IMR-90 (cell line): ENCODE measurements at regions not wholly inside any gene's neighbourhood (a gene's known extent, or its start where the extent isn't known, plus 50 kb on each side); places are given as distances from the start of the nearest gene placed in this dataset.

Experiments used
- ATAC-seq: fragments of 200-7000 bp; cut with Tn5 transposase; 2 replicates; pipeline ENCODE4 v1.9.1; 2020; ENCODE audit warnings: low read depth, mild to moderate bottlenecking, moderate library complexity
- BruUV-seq: library from RNA; stranded (reverse); fragments of 400-500 nt; replicated peaks from 2 replicates; lab custom pipeline; 2021; lab: Mats Ljungman, UMichigan
- CTCF ChIA-PET: fragments of 300-600 bp; formaldehyde crosslinking; extraction: SDS; loops from one replicate; lab custom pipeline; 2021; ENCODE audit warnings: antibody characterized with exemption; lab: Yijun Ruan, JAX
- POLR2A ChIA-PET: fragments of 300-600 bp; sonication (Branson Sonifier 250); formaldehyde crosslinking; loops from one replicate; lab custom pipeline; 2022; ENCODE audit warnings: antibody characterized with exemption; ENCODE audit not compliant: unreplicated experiment; lab: Charles Lee
- DNase-seq: peaks from one replicate; pipeline ENCODE4 v3.0.0; 2013
- H2AFZ ChIP-seq: replicated peaks from 2 replicates; pipeline ENCODE3; 2013; ENCODE audit warnings: low read length, mild to moderate bottlenecking; ENCODE audit not compliant: poor library complexity
- H2AK5ac ChIP-seq: 2 replicates; pipeline ENCODE4 v1.6.1; 2013; ENCODE audit warnings: low read depth, low read length, inconsistent platforms
- H2AK9ac ChIP-seq: replicated peaks from 2 replicates; pipeline ENCODE3; 2013; ENCODE audit warnings: mild to moderate bottlenecking, low read depth, low read length, moderate library complexity; ENCODE audit not compliant: poor library complexity
- H2BK120ac ChIP-seq: 2 replicates; pipeline ENCODE4 v1.6.1; 2013; ENCODE audit warnings: low read depth, low read length, inconsistent platforms
- H2BK15ac ChIP-seq: 3 replicates; pipeline ENCODE4 v1.6.1; 2013; ENCODE audit warnings: low read depth, low read length, inconsistent platforms
- H2BK20ac ChIP-seq: 2 replicates; pipeline ENCODE4 v1.6.1; 2013; ENCODE audit warnings: low read depth, mild to moderate bottlenecking, inconsistent platforms, low read length, moderate library complexity
- H2BK5ac ChIP-seq: 2 replicates; pipeline ENCODE4 v1.6.1; 2013; ENCODE audit warnings: mild to moderate bottlenecking, low read depth, low read length, inconsistent platforms; ENCODE audit not compliant: poor library complexity, severe bottlenecking
- H3K14ac ChIP-seq: replicated peaks from 2 replicates; pipeline ENCODE4 v1.6.1; 2013; ENCODE audit warnings: low read depth, low read length, inconsistent platforms
- H3K18ac ChIP-seq: 2 replicates; pipeline ENCODE4 v1.6.1; 2013; ENCODE audit warnings: low read depth, low read length, control low read depth
- H3K23ac ChIP-seq: 2 replicates; pipeline ENCODE4 v1.6.1; 2013; ENCODE audit warnings: low read depth, low read length, inconsistent platforms
- H3K27ac ChIP-seq: 2 replicates; pipeline ENCODE4 v1.5.1; 2013; ENCODE audit warnings: mild to moderate bottlenecking, control low read depth, low read length; ENCODE audit not compliant: insufficient read depth
- H3K27me3 ChIP-seq: 2 replicates; pipeline ENCODE4 v1.6.1; 2013; ENCODE audit warnings: low read length; ENCODE audit not compliant: control insufficient read depth, insufficient read depth
- H3K36me3 ChIP-seq: 2 replicates; pipeline ENCODE4 v1.6.1; 2013; ENCODE audit warnings: low read length, mixed read lengths; ENCODE audit not compliant: control insufficient read depth, insufficient read depth
- H3K4ac ChIP-seq: 2 replicates; pipeline ENCODE4 v1.6.1; 2013; ENCODE audit warnings: low read depth, low read length, inconsistent platforms
- H3K4me1 ChIP-seq: 2 replicates; pipeline ENCODE4 v1.6.1; 2013; ENCODE audit warnings: low read length, mixed read lengths; ENCODE audit not compliant: control insufficient read depth, insufficient read depth
- H3K4me2 ChIP-seq: 2 replicates; pipeline ENCODE4 v1.6.1; 2013; ENCODE audit warnings: low read depth, mild to moderate bottlenecking, control low read depth, low read length, moderate library complexity
- H3K4me3 ChIP-seq: 2 replicates; pipeline ENCODE4 v1.5.1; 2013; ENCODE audit warnings: low read depth, mild to moderate bottlenecking, control low read depth, low read length, moderate library complexity; ENCODE audit not compliant: insufficient read depth
- H3K56ac ChIP-seq: 2 replicates; pipeline ENCODE4 v1.6.1; 2013; ENCODE audit warnings: low read length, inconsistent platforms; ENCODE audit not compliant: insufficient read depth; ENCODE audit errors: extremely low read depth
- H3K79me1 ChIP-seq, 2 experiments: 2 replicates each; pipeline ENCODE4 v1.6.1; 2013; ENCODE audit warnings: low read length in 2 of 2, inconsistent platforms in 1 of 2, low read depth in 1 of 2
- H3K9ac ChIP-seq: 2 replicates; pipeline ENCODE4 v1.6.1; 2013; ENCODE audit warnings: low read depth, low read length, control low read depth
- H3K9me1 ChIP-seq: 2 replicates; pipeline ENCODE4 v1.6.1; 2013; ENCODE audit warnings: low read length, inconsistent platforms; ENCODE audit not compliant: insufficient read depth
- H3K9me3 ChIP-seq: 2 replicates; pipeline ENCODE4 v1.6.1; 2013; ENCODE audit warnings: low read length; ENCODE audit not compliant: control insufficient read depth, insufficient read depth
- H4K20me1 ChIP-seq: 2 replicates; pipeline ENCODE4 v1.6.1; 2013; ENCODE audit warnings: low read length, inconsistent platforms; ENCODE audit not compliant: insufficient read depth
- H4K5ac ChIP-seq: 2 replicates; pipeline ENCODE4 v1.6.1; 2013; ENCODE audit warnings: mild to moderate bottlenecking, low read depth, low read length, control low read depth
- H4K8ac ChIP-seq, 2 experiments: 2 replicates each; pipeline ENCODE4 v1.6.1; 2013; ENCODE audit warnings: low read depth in 2 of 2, low read length in 2 of 2, control low read depth in 1 of 2, inconsistent platforms in 1 of 2
- H4K91ac ChIP-seq: 2 replicates; pipeline ENCODE4 v1.6.1; 2013; ENCODE audit warnings: low read depth, low read length, inconsistent platforms; ENCODE audit not compliant: insufficient read depth
- CEBPB ChIP-seq: IDR thresholded peaks from 2 replicates; pipeline ENCODE4 v1.6.1; 2012; ENCODE audit warnings: low read depth, low read length, improper control_type of control experiment
- CHD1 ChIP-seq: IDR thresholded peaks from 2 replicates; pipeline ENCODE4 v1.6.1; 2012; ENCODE audit warnings: low read depth, low read length, improper control_type of control experiment
- MAZ ChIP-seq: IDR thresholded peaks from 2 replicates; pipeline ENCODE4 v1.6.1; 2012; ENCODE audit warnings: low read depth, mild to moderate bottlenecking, low read length, improper control_type of control experiment, moderate library complexity, borderline replicate concordance
- RAD21 ChIP-seq: IDR thresholded peaks from 2 replicates; pipeline ENCODE4 v1.6.1; 2012; ENCODE audit warnings: low read length, improper control_type of control experiment
- RFX5 ChIP-seq: IDR thresholded peaks from 2 replicates; pipeline ENCODE4 v1.8.0; 2012; ENCODE audit warnings: low read depth, mild to moderate bottlenecking, low read length, moderate library complexity
- SMC3 ChIP-seq: fragments of 150-350 bp; IDR thresholded peaks from 2 replicates; pipeline ENCODE4 v1.6.1; 2016; ENCODE audit warnings: low read depth, mild to moderate bottlenecking, antibody characterized with exemption, low read length, moderate library complexity
- WGBS, 2 experiments: methylation state at CpG; one replicate each; pipeline versions ENCODE4 v1.1.5 to v1.1.7; 2013; ENCODE audit warnings: missing lambda C conversion rate in 2 of 2; ENCODE audit not compliant: insufficient read length in 1 of 2; ENCODE audit errors: extremely low coverage in 2 of 2; 5-methylcytosine and 5-hydroxymethylcytosine counted together
- dilution Hi-C: fragments of 300-500 bp; cut with HindIII; formaldehyde crosslinking; loops from one replicate; pipeline ENCODE4 v1.14.3; 2018; ENCODE audit warnings: low sequenced_read_pairs; ENCODE audit not compliant: unreplicated experiment
- in situ Hi-C: fragments of 300-500 bp; cut with MboI; formaldehyde crosslinking; loops from 3 replicates; pipeline ENCODE4 v1.14.3; 2019; ENCODE audit warnings: low sequenced_read_pairs, inconsistent platforms, mixed read lengths
- intact Hi-C: fragments of 100-400 bp; cut with micrococcal nuclease; formaldehyde crosslinking; loops from 2 replicates; pipeline ENCODE4 v1.10.0; 2022
- TF ChIP-seq, protein P1 (sequence below): fragments of 150-350 bp; IDR thresholded peaks from 2 replicates; pipeline ENCODE4 v1.6.1; 2017; ENCODE audit warnings: mild to moderate bottlenecking, antibody characterized with exemption, low read length, low read depth
- TF ChIP-seq, protein P2 (sequence below): fragments of 150-350 bp; IDR thresholded peaks from 2 replicates; pipeline ENCODE4 v1.6.1; 2016; ENCODE audit warnings: low read depth, mild to moderate bottlenecking, low read length, moderate library complexity, borderline replicate concordance

DNA sequence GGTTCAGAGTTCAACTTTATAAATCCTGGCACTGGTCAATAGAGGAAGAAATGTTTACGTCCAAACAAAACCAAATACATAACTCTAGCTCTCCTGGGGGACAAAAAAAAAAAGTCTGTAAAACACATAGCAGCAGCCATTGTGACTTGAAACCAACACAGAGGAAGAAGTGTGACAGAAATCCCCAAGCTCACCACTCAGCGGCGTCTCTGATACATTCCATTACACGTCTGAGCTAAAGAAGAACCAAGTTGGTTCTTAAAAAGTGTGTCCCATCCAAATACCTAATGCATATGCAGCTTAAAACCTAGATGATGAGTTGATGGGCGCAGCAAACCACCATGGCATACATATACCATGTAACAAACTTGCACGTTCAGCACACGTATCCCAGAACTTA lies 58.3 kb upstream of the NANOS1 start:
- no peak overlapping the region for H2AK5ac ChIP-seq
- H3K27ac ChIP-seq, result no peak overlapping the region
- no peaks in the 10 kb centered on the region for H3K9me3 ChIP-seq
- CTCF ChIA-PET, result no interaction called here
- H3K36me3 ChIP-seq, result no peaks in the 10 kb centered on the region
- WGBS, 2 experiments, result 50% methylated on average over 2 of the region's 7 CpGs; no CpG with 5 or more reads in 1 of the 2 experiments
- H3K18ac ChIP-seq, result no peak overlapping the region
- ATAC-seq (no peak), DNase-seq (no peak)
- H3K9ac ChIP-seq, result no peak overlapping the region
- H3K14ac ChIP-seq, result no peak overlapping the region
- H4K5ac ChIP-seq, result no peak overlapping the region
- no TSS peak for BruUV-seq
- H3K4me3 ChIP-seq, result no peak overlapping the region
- no peak overlapping the region for H2BK120ac ChIP-seq
- H3K56ac ChIP-seq, result no peak overlapping the region
- no peaks in the 10 kb centered on the region for H4K20me1 ChIP-seq
- no peak overlapping the region for H3K23ac ChIP-seq
- H3K27me3 ChIP-seq, result peaks cover 49% of the 10 kb centered on the region
- H4K8ac ChIP-seq, result no peak overlapping the region
- dilution Hi-C loops, result no loop called here
- no peak overlapping the region for H2AK9ac ChIP-seq
- no peak overlapping the region for H4K91ac ChIP-seq
- intact Hi-C loops, result no loop called here
- POLR2A ChIA-PET, result no interaction called here
- no peaks in the 10 kb centered on the region for H3K79me1 ChIP-seq
- in situ Hi-C loops, result no loop called here
- H2BK5ac ChIP-seq, result no peak overlapping the region
- no peaks in the 10 kb centered on the region for H3K4me1 ChIP-seq
- TF ChIP-seq RFX5 (no peak), MAZ (no peak), SMC3 (no peak), CHD1 (no peak), RAD21 (no peak), CEBPB (no peak)
- TF ChIP-seq, protein P1, sequence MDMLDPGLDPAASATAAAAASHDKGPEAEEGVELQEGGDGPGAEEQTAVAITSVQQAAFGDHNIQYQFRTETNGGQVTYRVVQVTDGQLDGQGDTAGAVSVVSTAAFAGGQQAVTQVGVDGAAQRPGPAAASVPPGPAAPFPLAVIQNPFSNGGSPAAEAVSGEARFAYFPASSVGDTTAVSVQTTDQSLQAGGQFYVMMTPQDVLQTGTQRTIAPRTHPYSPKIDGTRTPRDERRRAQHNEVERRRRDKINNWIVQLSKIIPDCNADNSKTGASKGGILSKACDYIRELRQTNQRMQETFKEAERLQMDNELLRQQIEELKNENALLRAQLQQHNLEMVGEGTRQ, result no peak
- TF ChIP-seq, protein P2, sequence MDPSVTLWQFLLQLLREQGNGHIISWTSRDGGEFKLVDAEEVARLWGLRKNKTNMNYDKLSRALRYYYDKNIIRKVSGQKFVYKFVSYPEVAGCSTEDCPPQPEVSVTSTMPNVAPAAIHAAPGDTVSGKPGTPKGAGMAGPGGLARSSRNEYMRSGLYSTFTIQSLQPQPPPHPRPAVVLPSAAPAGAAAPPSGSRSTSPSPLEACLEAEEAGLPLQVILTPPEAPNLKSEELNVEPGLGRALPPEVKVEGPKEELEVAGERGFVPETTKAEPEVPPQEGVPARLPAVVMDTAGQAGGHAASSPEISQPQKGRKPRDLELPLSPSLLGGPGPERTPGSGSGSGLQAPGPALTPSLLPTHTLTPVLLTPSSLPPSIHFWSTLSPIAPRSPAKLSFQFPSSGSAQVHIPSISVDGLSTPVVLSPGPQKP, result no peak
- no peaks in the 10 kb centered on the region for H3K9me1 ChIP-seq
- no peak overlapping the region for H3K4me2 ChIP-seq
- no peak overlapping the region for H2BK20ac ChIP-seq
- H3K4ac ChIP-seq, result no peak overlapping the region
- H2AFZ ChIP-seq, result no peak overlapping the region
- H2BK15ac ChIP-seq, result no peak overlapping the region
